Testis (tissue), 2 donors: ENCODE measurements at regions not wholly inside any gene's neighbourhood (a gene's known extent, or its start where the extent isn't known, plus 50 kb on each side); places are given as distances from the start of the nearest gene placed in this dataset.
A peak's percentile ranks its signal among the peaks of the same experiment; 100 is the strongest.

Experiments used
- DNase-seq: peaks from one replicate; pipeline ENCODE4 v3.0.0-alpha.2; 2019
- H3K27ac ChIP-seq, 2 donors: fragments of 200-600 bp; sonication (generic); one replicate each; pipeline ENCODE4 v1.5.1; 2019
- H3K27me3 ChIP-seq: fragments of 200-600 bp; sonication (generic); one replicate; pipeline ENCODE4 v1.5.1; 2019
- H3K36me3 ChIP-seq: fragments of 200-600 bp; sonication (generic); one replicate; pipeline ENCODE4 v1.5.1; 2017; ENCODE audit warnings: low read depth; ENCODE audit errors: missing control alignments
- H3K4me1 ChIP-seq: fragments of 200-600 bp; sonication (generic); one replicate; pipeline ENCODE4 v1.5.1; 2019
- H3K4me3 ChIP-seq, 2 donors: fragments of 200-600 bp; sonication (generic); one replicate each; pipeline ENCODE4 v1.5.1; 2017 to 2019
- H3K9me3 ChIP-seq: fragments of 200-600 bp; sonication (generic); one replicate; pipeline ENCODE4 v1.5.1; 2017
- POLR2A ChIP-seq: fragments of 450-650 bp; IDR thresholded peaks from one replicate; pipeline ENCODE4 v1.6.1; 2017; ENCODE audit warnings: antibody characterized with exemption, mild to moderate bottlenecking, moderate library complexity
- WGBS, 2 donors: methylation state at CpG; one replicate each; pipeline ENCODE4 v1.1.5; 2018; 5-methylcytosine and 5-hydroxymethylcytosine counted together
- intact Hi-C: fragments of 100-400 bp; cut with DNase I; formaldehyde crosslinking; loops from one replicate; pipeline ENCODE4 v1.15.1; 2023; ENCODE audit warnings: low total_unique reads
- TF ChIP-seq, protein P1 (sequence below), 3 experiments: fragments of 450-650 bp in 2 of 3; fragments of 200-600 bp in 1 of 3; sonication (generic) in 1 of 3; IDR thresholded peaks; one replicate each; pipeline ENCODE4 v1.5.1; 2016 to 2019; ENCODE audit warnings: antibody characterized with exemption in 3 of 3, mild to moderate bottlenecking in 2 of 3, moderate library complexity in 1 of 3

DNA sequence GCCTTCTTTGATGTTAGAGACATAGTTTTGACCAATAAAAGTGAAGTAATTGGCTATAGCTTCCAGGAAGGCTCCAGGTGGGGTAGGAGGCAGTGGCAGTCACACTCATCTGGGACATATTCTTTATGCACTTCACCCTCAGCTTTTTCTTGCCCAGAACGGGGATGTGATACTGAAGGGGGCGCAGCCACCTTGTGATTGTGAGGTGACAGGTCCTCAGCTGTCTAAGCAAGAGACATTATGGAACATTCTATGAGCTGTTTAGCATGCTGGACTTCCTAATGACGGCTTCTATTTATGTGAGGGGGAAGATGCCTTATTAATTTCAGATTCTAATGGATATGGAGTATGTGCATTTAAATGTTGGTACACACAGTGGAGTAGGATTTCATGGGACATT lies 151.3 kb upstream of the ZFP64 start:
- H3K4me3 ChIP-seq: no peak overlapping the region
- intact Hi-C loops: no loop called here
- H3K27ac ChIP-seq: no peak overlapping the region
- no peaks in the 10 kb centered on the region for H3K4me1 ChIP-seq
- H3K27me3 ChIP-seq: no peaks in the 10 kb centered on the region
- no peak for DNase-seq
- H3K9me3 ChIP-seq: no peaks in the 10 kb centered on the region
- WGBS, 2 donors: 92 to 93% methylated on average over 3 of the region's 3 CpGs
- no peaks in the 10 kb centered on the region for H3K36me3 ChIP-seq
- TF ChIP-seq POLR2A: no peak

DNA sequence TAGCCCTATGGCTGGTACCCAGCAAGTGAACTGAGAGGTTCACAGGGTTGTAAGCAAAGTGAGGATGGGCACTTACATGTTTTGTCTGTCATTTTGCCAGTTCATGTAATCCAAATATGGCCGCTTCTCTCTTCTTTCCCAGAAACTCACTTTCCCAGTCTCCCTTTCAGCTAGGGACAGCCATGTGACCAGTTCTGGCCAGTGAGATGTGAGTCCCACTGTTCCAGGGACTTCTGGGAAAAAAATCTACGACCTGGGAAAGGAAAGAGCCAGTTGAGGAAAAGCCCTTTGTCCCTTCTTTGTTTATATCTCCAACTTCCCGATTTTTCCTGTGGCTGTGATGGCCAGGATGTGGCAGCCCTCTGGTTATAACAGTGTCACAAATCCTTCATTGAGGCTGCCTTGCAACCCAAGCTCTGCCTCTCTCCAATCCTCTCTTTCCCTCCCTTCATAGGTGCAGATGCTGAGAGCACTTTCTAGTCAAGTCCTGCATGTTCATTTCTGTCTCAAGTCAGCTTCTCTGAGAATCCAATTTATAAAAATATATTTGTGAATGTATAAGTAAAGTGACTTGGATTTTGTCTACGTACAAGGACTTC lies 148.6 kb upstream of the ZFP64 start:
- WGBS, 2 donors: 73 to 74% methylated on average over 4 of the region's 4 CpGs
- Histone ChIP-seq H3K9me3 (no peaks in the 10 kb centered on the region), H3K4me3 (no peak overlapping the region), H3K4me1 (no peaks in the 10 kb centered on the region), H3K27ac (no peak overlapping the region), H3K27me3 (no peaks in the 10 kb centered on the region), H3K36me3 (no peaks in the 10 kb centered on the region)
- no peak for TF ChIP-seq POLR2A
- TF ChIP-seq, protein P1, sequence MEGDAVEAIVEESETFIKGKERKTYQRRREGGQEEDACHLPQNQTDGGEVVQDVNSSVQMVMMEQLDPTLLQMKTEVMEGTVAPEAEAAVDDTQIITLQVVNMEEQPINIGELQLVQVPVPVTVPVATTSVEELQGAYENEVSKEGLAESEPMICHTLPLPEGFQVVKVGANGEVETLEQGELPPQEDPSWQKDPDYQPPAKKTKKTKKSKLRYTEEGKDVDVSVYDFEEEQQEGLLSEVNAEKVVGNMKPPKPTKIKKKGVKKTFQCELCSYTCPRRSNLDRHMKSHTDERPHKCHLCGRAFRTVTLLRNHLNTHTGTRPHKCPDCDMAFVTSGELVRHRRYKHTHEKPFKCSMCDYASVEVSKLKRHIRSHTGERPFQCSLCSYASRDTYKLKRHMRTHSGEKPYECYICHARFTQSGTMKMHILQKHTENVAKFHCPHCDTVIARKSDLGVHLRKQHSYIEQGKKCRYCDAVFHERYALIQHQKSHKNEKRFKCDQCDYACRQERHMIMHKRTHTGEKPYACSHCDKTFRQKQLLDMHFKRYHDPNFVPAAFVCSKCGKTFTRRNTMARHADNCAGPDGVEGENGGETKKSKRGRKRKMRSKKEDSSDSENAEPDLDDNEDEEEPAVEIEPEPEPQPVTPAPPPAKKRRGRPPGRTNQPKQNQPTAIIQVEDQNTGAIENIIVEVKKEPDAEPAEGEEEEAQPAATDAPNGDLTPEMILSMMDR (IDR thresholded peaks at IDR 0.05): no peak
- peak; percentile 33 for DNase-seq
- intact Hi-C loops: no loop called here

DNA sequence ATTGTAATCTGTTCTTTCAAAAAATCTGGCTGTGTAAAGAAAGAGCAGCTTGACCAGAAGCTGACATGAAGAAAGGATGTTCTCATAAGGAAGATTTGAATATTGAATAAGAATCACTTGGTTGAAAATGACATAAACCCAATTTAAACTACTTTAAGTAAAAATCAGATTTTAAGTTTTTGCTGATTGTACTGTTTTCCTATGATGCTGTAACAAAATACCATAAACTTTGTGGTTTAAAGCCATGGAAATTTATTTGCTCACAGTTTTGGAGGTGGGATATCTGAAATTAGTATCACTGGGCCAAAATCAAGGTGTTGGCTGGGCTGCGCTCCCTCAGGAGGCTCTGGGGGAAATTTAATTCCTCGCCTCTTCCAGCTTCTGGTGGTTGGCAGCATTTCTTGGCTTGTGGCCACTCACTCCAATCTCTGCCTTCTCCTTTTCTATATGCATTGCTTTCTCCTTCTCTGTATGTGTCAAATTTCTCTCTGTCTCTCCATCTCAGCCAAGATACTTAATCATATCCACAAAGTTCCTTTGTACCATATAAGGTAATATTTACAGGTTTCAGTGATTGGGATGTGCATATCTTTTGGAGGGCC lies 141.2 kb upstream of the ZFP64 start:
- H3K9me3 ChIP-seq: no peaks in the 10 kb centered on the region
- WGBS, 2 donors: 88 to 98% methylated on average over 2 of the region's 2 CpGs
- intact Hi-C loops: no loop called here
- DNase-seq: no peak
- H3K4me1 ChIP-seq: no peaks in the 10 kb centered on the region
- TF ChIP-seq, protein P1 (IDR thresholded peaks at IDR 0.05): no peak
- no peak for TF ChIP-seq POLR2A
- H3K27me3 ChIP-seq: no peaks in the 10 kb centered on the region
- H3K27ac ChIP-seq: no peak overlapping the region
- H3K4me3 ChIP-seq: no peak overlapping the region
- H3K36me3 ChIP-seq: no peaks in the 10 kb centered on the region

DNA sequence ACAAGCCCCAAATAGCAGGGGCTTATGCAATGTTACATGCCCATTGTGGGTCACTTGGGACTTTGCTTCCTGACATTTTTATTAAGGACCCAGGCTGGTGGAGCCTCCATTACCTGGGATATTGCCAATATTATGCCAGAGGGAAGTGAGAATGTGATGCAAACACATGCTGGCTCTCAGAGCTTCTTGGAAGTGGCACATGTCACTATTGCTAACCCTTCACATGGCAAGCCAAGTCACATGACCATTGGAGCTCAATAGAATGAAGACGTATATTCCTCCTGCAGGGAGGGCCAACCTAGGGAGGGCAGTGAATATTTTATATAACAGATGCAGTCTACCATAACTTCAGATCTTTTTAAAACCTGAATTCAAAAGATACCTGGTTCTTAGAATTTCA lies 140.7 kb upstream of the ZFP64 start:
- no peaks in the 10 kb centered on the region for H3K27me3 ChIP-seq
- no peaks in the 10 kb centered on the region for H3K9me3 ChIP-seq
- no peak for TF ChIP-seq POLR2A
- TF ChIP-seq, protein P1 (IDR thresholded peaks at IDR 0.05): no peak
- no peak overlapping the region for H3K4me3 ChIP-seq
- H3K27ac ChIP-seq: no peak overlapping the region
- intact Hi-C loops: no loop called here
- 83 to 97% methylated on average over 1 of the region's 1 CpG for WGBS, 2 donors
- H3K36me3 ChIP-seq: no peaks in the 10 kb centered on the region
- no peak for DNase-seq
- no peaks in the 10 kb centered on the region for H3K4me1 ChIP-seq

DNA sequence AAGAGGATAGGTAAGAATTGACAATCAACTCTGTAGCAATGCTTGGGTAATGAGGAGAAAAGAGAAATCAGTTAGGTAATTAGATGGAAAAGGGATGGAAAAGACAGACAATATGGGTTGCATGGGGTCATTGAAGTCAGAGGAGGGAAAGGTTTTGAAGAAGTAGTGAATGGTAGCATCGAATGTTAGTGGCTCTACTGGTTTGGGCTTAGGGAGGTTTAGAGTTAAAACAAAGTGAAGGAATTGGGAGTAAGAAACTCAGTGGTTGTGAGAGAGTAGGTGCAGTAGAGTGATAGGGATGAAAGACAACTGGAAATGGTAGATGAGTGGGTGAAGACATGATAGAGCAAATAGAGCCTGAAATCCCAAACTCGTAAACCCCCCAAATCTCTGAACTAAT lies 140.1 kb upstream of the ZFP64 start:
- intact Hi-C loops: no loop called here
- Histone ChIP-seq H3K27ac (no peak overlapping the region), H3K36me3 (no peaks in the 10 kb centered on the region), H3K9me3 (no peaks in the 10 kb centered on the region), H3K4me3 (no peak overlapping the region), H3K27me3 (no peaks in the 10 kb centered on the region), H3K4me1 (no peaks in the 10 kb centered on the region)
- no peak for TF ChIP-seq POLR2A
- TF ChIP-seq, protein P1 (IDR thresholded peaks at IDR 0.05): no peak
- 88% methylated on average over 2 of the region's 2 CpGs for WGBS, 2 donors
- DNase-seq: no peak
